ENCODE measurements at regions not wholly inside any gene's neighbourhood (a gene's known extent, or its start where the extent isn't known, plus 50 kb on each side); places are given as distances from the start of the nearest gene placed in this dataset.

DNA sequence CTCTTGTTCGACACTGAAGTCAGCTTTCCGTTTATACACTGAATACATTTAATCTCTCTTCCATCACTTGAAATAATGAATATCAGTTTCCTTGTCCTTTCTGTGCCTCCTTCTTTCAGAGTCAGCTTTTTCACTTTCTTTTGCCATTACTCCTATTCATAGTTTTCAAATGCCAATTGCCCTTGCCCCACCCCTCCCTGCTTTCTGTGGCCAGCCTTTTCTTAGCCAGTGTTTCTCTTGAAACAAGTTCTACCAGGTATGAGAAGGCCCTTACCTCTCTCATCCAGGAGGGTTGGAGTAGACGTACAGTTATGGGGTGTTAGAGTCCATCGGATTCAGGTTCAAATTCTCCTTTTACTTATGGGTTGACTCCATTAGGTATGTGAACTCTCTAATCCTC lies 574.7 kb upstream of the SEMA6A start:
- no peak overlapping the region for H3K27ac ChIP-seq
- TF ChIP-seq, protein P1, sequence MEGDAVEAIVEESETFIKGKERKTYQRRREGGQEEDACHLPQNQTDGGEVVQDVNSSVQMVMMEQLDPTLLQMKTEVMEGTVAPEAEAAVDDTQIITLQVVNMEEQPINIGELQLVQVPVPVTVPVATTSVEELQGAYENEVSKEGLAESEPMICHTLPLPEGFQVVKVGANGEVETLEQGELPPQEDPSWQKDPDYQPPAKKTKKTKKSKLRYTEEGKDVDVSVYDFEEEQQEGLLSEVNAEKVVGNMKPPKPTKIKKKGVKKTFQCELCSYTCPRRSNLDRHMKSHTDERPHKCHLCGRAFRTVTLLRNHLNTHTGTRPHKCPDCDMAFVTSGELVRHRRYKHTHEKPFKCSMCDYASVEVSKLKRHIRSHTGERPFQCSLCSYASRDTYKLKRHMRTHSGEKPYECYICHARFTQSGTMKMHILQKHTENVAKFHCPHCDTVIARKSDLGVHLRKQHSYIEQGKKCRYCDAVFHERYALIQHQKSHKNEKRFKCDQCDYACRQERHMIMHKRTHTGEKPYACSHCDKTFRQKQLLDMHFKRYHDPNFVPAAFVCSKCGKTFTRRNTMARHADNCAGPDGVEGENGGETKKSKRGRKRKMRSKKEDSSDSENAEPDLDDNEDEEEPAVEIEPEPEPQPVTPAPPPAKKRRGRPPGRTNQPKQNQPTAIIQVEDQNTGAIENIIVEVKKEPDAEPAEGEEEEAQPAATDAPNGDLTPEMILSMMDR (IDR thresholded peaks at IDR 0.05) = no peak
- TF ChIP-seq ZFX (IDR thresholded peaks at IDR 0.05; ENCODE audit: borderline replicate concordance) = no peak

DNA sequence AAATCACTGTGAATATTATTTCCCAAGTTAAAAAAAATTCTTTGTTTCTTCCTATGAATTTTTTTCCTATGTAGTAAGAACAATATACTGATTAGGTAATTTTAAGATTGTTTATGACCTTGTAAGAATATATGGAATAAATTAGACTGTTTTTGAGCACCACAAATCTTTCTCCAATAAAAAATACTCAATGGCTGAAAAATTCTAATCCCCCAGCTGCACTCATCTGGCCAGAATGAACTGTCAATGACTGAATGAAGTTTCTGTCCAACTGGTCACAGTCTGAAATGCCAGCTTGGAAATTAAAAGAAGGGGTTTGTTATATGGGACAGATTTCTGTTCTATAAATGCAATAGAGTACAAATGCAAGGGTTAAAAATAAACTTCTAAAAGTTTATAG lies 569.5 kb upstream of the SEMA6A start:
- no peak overlapping the region for H3K27ac ChIP-seq
- no peak for TF ChIP-seq ZFX (IDR thresholded peaks at IDR 0.05; ENCODE audit: borderline replicate concordance)
- TF ChIP-seq, protein P1 (IDR thresholded peaks at IDR 0.05) = no peak

DNA sequence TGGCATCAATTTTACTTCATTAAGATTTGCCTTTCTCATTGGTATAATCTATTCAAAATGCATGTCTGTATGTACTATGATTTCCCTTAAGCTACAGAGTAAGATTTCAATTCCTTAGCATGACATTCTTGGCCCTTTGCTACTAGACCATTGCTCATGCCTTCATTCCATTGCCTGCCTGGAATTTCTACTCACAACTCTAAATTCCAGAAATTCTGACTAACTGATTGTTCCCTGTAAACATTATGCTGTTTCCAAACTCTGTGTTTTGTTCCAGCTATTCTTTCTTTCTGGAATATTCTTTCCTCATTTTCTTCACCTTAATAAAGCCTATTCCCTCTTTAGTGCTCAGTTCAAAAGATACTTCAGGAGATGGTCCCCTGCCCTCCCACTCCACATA lies 568.8 kb upstream of the SEMA6A start:
- no peak for TF ChIP-seq ZFX (IDR thresholded peaks at IDR 0.05; ENCODE audit: borderline replicate concordance)
- TF ChIP-seq, protein P1 (IDR thresholded peaks at IDR 0.05) = no peak
- H3K27ac ChIP-seq = no peak overlapping the region

DNA sequence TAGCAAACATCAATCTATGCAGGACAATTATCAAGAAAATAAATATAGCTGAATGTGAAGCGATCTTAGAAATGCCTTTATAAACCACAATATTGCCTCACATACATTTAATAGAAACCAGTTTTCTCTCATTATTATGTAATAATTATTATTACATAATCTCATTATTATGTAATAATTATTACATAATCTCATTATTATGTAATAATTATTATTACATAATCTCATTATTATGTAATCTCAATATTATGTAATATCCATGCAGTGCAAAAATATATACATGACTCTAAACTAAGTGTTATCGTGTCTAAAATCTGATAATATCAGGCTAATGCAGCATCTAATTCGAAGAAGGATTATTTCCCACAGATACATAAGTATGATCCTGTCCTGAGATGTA lies 563.9 kb upstream of the SEMA6A start:
- H3K27ac ChIP-seq = no peak overlapping the region
- TF ChIP-seq, protein P1 (IDR thresholded peaks at IDR 0.05) = no peak
- TF ChIP-seq ZFX (IDR thresholded peaks at IDR 0.05; ENCODE audit: borderline replicate concordance) = no peak

DNA sequence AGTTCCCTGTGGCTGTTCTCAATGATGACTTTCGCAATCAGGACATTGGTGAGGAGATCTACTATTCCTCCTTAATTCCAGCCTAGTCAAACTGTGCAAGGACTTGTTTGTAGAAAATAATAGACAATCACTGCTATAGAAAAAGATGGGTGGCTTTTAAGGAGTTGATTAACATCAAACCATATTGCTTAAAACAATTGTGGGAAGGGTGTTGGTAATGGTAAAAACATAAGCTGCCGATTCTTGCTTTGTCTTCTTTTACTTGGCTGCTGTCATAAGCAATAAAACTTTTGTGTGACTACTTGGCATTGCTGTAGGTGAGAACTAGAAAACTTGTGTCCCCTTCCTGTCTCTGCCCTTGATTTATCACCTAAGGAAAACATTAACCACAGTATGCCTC lies 561.2 kb upstream of the SEMA6A start:
- no peak for TF ChIP-seq ZFX (IDR thresholded peaks at IDR 0.05; ENCODE audit: borderline replicate concordance)
- TF ChIP-seq, protein P1 (IDR thresholded peaks at IDR 0.05) = no peak
- no peak overlapping the region for H3K27ac ChIP-seq

DNA sequence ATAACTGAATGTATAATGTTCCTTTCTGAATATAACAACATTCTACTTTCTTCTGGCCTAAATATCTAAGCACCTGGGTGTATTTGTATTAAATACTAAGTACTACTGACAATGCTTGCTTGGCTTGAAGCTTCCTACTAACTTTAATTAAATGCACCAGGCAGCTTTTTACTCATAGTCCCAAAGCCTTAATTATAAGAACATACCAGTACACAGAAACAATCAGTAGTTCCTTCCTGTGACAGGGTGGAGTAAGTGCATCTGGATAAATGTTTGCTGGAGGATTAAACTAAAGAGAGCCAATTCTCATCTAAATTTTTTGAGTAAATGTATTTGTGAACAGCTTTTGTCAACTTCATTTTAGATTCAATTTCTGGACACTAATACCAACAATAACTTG lies 558.6 kb upstream of the SEMA6A start:
- TF ChIP-seq, protein P1 (IDR thresholded peaks at IDR 0.05) = no peak
- no peak for TF ChIP-seq ZFX (IDR thresholded peaks at IDR 0.05; ENCODE audit: borderline replicate concordance)
- no peak overlapping the region for H3K27ac ChIP-seq

DNA sequence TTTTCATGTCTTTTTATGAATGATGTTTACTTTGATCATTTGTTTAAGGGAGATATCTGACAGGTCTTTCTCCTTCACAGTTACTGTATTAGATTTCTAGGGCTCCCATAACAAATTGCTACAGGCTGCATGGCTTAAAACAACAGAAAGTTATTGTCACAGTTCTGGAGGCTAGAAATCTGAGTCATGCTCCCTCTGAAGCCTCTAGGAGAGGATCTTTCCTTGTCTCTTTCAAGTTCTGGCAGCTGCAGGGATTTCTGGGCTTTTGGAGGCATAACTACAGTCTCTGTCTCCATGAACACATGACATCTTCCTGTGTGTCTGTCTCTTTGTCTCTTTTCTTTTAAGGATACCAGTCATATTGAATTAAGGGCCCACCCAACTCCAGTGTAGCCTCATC lies 557.3 kb upstream of the SEMA6A start:
- H3K27ac ChIP-seq = no peak overlapping the region
- TF ChIP-seq, protein P1 (IDR thresholded peaks at IDR 0.05) = no peak
- no peak for TF ChIP-seq ZFX (IDR thresholded peaks at IDR 0.05; ENCODE audit: borderline replicate concordance)

Data from 22Rv1 (cell line).